Astrocyte of the spinal cord (primary cell): ENCODE measurements at regions not wholly inside any gene's neighbourhood (a gene's known extent, or its start where the extent isn't known, plus 50 kb on each side); places are given as distances from the start of the nearest gene placed in this dataset.

Experiments used
- DNase-seq: peaks from one replicate; pipeline ENCODE4 v3.0.0; 2011; ENCODE audit warnings: low read depth, low spot score
- H3K4me3 ChIP-seq: 2 replicates; pipeline ENCODE4 v1.5.1; 2011; ENCODE audit warnings: low read depth, mild to moderate bottlenecking, low read length, moderate library complexity
- in situ Hi-C: cut with HindIII; loops from 2 replicates; pipeline ENCODE4 v1.10.0; 2017; ENCODE audit warnings: low sequenced_read_pairs
- TF ChIP-seq, protein P1 (sequence below): IDR thresholded peaks from 2 replicates; pipeline ENCODE4 v1.5.1; 2012; ENCODE audit warnings: low read depth, mild to moderate bottlenecking, low read length, inconsistent platforms

DNA sequence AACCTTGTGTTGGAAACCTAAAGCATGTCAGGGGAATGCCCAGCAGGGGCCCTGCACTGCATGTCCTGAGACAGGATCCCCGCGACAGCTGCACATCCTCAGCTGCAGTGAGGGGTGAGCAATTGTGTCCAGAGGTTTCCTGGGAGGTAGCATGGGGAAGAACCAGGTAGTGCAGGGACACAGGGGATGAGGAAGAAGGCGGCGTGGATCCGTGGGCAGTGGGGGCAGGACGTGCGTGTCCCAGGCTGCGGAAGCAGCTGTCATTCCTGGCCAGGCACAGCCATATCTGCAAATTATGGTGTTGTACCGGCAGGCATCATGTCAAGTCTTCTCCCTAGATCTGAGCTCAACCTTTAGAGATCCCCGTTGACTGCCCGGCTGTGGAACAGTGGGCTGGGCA is 238.2 kb upstream of the MYT1L start:
- no peak for DNase-seq
- H3K4me3 ChIP-seq = no peak overlapping the region
- TF ChIP-seq, protein P1, sequence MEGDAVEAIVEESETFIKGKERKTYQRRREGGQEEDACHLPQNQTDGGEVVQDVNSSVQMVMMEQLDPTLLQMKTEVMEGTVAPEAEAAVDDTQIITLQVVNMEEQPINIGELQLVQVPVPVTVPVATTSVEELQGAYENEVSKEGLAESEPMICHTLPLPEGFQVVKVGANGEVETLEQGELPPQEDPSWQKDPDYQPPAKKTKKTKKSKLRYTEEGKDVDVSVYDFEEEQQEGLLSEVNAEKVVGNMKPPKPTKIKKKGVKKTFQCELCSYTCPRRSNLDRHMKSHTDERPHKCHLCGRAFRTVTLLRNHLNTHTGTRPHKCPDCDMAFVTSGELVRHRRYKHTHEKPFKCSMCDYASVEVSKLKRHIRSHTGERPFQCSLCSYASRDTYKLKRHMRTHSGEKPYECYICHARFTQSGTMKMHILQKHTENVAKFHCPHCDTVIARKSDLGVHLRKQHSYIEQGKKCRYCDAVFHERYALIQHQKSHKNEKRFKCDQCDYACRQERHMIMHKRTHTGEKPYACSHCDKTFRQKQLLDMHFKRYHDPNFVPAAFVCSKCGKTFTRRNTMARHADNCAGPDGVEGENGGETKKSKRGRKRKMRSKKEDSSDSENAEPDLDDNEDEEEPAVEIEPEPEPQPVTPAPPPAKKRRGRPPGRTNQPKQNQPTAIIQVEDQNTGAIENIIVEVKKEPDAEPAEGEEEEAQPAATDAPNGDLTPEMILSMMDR = no peak
- in situ Hi-C loops = no loop called here

DNA sequence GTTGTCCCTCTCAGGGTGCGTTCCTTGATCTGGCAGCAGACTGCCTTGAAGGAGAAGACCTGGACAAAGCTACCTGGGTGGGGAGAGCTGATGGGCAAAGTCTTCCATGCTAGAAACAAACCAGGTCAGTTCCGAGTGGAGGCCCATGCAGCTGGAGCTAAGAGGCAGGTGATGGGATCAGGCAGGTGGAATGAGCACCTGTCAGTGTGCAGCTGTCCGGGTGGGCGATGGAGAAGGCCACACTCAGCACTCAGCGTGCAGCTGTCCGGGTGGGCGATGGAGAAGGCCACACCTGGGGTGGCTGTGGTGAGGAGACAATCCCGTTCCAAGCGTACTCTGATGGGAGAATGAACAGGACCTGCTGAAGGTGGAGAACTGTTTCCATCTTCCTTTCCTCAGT is 237.3 kb upstream of the MYT1L start:
- no peak overlapping the region for H3K4me3 ChIP-seq
- in situ Hi-C loops = no loop called here
- DNase-seq = no peak
- TF ChIP-seq, protein P1 = no peak

- H3K4me3 ChIP-seq = no peak overlapping the region
- in situ Hi-C loops = no loop called here
- TF ChIP-seq, protein P1 = no peak
- DNase-seq = no peak
Observed at GRCh38 chr2:2567776-2568175, 236.7 kb upstream of the MYT1L start.

GRCh38 chr2:2566396-2567323 is 235.6 kb upstream of the MYT1L start:
- TF ChIP-seq, protein P1 = no peak
- in situ Hi-C loops = no loop called here
- no peak overlapping the region for H3K4me3 ChIP-seq
- DNase-seq = no peak

GRCh38 chr2:2565671-2566070 is 234.6 kb upstream of the MYT1L start:
- no peak overlapping the region for H3K4me3 ChIP-seq
- TF ChIP-seq, protein P1 = no peak
- in situ Hi-C loops = no loop called here
- no peak for DNase-seq

DNA sequence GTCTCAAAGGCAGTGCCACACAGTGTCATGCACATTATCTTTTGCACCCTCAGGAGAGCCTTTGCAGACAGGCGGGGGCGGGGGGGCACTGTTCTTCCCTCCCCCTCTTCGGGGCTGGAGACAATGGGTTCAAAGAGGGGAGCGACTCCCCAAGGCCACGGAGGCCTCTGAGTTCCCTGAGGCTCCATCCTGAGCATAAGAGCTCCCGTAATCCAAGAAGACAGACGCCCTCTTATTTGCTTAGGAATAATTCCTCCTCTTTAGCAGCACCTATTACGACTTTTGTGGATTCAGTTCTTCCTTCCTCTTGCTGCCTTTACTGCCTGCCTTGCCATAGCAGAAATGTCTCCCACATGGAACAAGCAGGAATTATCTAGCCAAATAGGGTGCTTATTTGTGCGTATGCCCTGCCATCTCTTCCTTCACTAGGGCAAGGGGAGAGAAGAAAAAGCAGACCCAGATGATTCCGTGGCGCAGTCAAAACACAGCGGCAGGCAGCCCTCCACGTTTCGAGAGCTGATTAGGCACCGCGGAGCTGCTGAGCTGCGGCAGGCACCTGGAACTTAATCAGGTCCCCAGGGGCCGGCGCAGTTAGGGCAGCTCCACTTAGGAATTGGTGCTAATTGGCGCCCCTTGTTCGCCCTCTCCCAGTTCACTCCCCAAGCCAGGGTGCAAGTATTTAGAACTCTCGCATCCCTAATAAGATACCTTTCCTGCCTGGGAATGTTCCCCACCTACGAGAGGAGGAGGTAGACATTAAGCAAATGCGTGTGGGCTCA is 233.4 kb upstream of the MYT1L start:
- H3K4me3 ChIP-seq = no peak overlapping the region
- in situ Hi-C loops = no loop called here
- TF ChIP-seq, protein P1 = no peak
- no peak for DNase-seq
